DND-41 (cell line): ENCODE measurements at regions not wholly inside any gene's neighbourhood (a gene's known extent, or its start where the extent isn't known, plus 50 kb on each side); places are given as distances from the start of the nearest gene placed in this dataset.

Source experiments
- ATAC-seq: fragments of 200-7000 bp; cut with Tn5 transposase; 3 replicates; pipeline ENCODE4 v1.9.1; 2021; ENCODE audit warnings: low read depth; ENCODE audit not compliant: insufficient read depth
- DNase-seq: peaks from one replicate; pipeline ENCODE4 v3.0.0-alpha.2; 2020
- H2AFZ ChIP-seq: 2 replicates; pipeline ENCODE4 v1.6.0; 2012; ENCODE audit warnings: low read depth, low read length
- H3K27ac ChIP-seq: 2 replicates; pipeline ENCODE4 v1.5.1; 2012; ENCODE audit warnings: low read length, inconsistent platforms
- H3K27me3 ChIP-seq: fragments of 200-600 bp; sonication (generic); 2 replicates; pipeline ENCODE4 v1.6.0; 2012; ENCODE audit warnings: low read length, mild to moderate bottlenecking, inconsistent platforms; ENCODE audit not compliant: insufficient read depth, poor library complexity
- H3K36me3 ChIP-seq: 2 replicates; pipeline ENCODE4 v1.5.1; 2012; ENCODE audit warnings: low read length, inconsistent platforms; ENCODE audit not compliant: insufficient read depth
- H3K4me1 ChIP-seq: 2 replicates; pipeline ENCODE4 v1.5.1; 2012; ENCODE audit warnings: mild to moderate bottlenecking, low read length; ENCODE audit not compliant: insufficient read depth
- H3K4me2 ChIP-seq: 2 replicates; pipeline ENCODE4 v1.6.0; 2012; ENCODE audit warnings: mild to moderate bottlenecking, moderate library complexity, low read length, inconsistent platforms; ENCODE audit not compliant: insufficient read depth
- H3K4me3 ChIP-seq, 2 experiments: fragments of 200-600 bp in 1 of 2; shearing (Covaris generic) in 1 of 2; 2 replicates each; pipeline ENCODE4 v1.5.1; 2012 to 2016; ENCODE audit warnings: inconsistent platforms in 2 of 2, low read length in 2 of 2, mild to moderate bottlenecking in 2 of 2, low read depth in 1 of 2, moderate library complexity in 1 of 2
- H3K79me2 ChIP-seq: 2 replicates; pipeline ENCODE4 v1.6.0; 2012; ENCODE audit warnings: low read length, inconsistent platforms; ENCODE audit not compliant: insufficient read depth
- H3K9ac ChIP-seq: 2 replicates; pipeline ENCODE4 v1.6.0; 2012; ENCODE audit warnings: low read depth, mild to moderate bottlenecking, inconsistent platforms, low read length, moderate library complexity
- H3K9me3 ChIP-seq: 2 replicates; pipeline ENCODE4 v1.5.1; 2012; ENCODE audit warnings: low read length, moderate library complexity, mild to moderate bottlenecking, inconsistent platforms; ENCODE audit not compliant: insufficient read depth, severe bottlenecking
- H4K20me1 ChIP-seq: 2 replicates; pipeline ENCODE4 v1.6.0; 2012; ENCODE audit warnings: low read length; ENCODE audit not compliant: insufficient read depth
- EZH2 ChIP-seq: IDR thresholded peaks from 3 replicates; pipeline ENCODE4 v1.6.1; 2012; ENCODE audit warnings: borderline replicate concordance, low read depth, mild to moderate bottlenecking, moderate library complexity, low read length, inconsistent platforms; ENCODE audit not compliant: severe bottlenecking
- TF ChIP-seq, protein P1 (sequence below): IDR thresholded peaks from 2 replicates; pipeline ENCODE4 v1.5.1; 2012; ENCODE audit warnings: borderline replicate concordance, low read length, moderate library complexity, mild to moderate bottlenecking; ENCODE audit not compliant: poor library complexity, severe bottlenecking; ENCODE audit errors: extremely low read depth

DNA sequence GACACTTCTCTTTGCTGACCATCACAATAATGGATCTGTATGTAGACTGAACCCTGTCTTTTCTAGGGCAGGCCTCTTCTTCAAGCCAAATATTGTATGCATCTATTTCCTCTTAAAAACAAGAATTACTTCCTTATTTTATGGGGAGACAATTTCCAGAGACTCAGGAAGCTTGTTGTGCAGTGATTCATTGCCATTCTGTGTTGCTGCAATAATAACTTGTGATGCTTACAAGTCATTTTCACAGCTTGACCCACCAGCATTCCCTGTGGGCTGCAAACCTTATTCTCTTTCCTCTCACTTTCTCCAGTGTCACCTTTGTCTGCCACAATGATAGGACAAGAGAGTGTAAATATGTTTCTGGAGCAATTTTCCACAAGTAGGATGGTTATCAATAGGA, 276.7 kb upstream of the SGO1 start:
- no peaks in the 10 kb centered on the region for H3K79me2 ChIP-seq
- no peak overlapping the region for H2AFZ ChIP-seq
- H3K27me3 ChIP-seq = no peaks in the 10 kb centered on the region
- no peaks in the 10 kb centered on the region for H3K4me1 ChIP-seq
- no peak overlapping the region for H3K4me2 ChIP-seq
- H3K9ac ChIP-seq = no peak overlapping the region
- TF ChIP-seq, protein P1, sequence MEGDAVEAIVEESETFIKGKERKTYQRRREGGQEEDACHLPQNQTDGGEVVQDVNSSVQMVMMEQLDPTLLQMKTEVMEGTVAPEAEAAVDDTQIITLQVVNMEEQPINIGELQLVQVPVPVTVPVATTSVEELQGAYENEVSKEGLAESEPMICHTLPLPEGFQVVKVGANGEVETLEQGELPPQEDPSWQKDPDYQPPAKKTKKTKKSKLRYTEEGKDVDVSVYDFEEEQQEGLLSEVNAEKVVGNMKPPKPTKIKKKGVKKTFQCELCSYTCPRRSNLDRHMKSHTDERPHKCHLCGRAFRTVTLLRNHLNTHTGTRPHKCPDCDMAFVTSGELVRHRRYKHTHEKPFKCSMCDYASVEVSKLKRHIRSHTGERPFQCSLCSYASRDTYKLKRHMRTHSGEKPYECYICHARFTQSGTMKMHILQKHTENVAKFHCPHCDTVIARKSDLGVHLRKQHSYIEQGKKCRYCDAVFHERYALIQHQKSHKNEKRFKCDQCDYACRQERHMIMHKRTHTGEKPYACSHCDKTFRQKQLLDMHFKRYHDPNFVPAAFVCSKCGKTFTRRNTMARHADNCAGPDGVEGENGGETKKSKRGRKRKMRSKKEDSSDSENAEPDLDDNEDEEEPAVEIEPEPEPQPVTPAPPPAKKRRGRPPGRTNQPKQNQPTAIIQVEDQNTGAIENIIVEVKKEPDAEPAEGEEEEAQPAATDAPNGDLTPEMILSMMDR = no peak
- ATAC-seq (no peak), DNase-seq (no peak)
- no peaks in the 10 kb centered on the region for H3K9me3 ChIP-seq
- H3K36me3 ChIP-seq = no peaks in the 10 kb centered on the region
- H4K20me1 ChIP-seq = no peaks in the 10 kb centered on the region
- H3K4me3 ChIP-seq = no peak overlapping the region
- H3K27ac ChIP-seq = no peak overlapping the region

DNA sequence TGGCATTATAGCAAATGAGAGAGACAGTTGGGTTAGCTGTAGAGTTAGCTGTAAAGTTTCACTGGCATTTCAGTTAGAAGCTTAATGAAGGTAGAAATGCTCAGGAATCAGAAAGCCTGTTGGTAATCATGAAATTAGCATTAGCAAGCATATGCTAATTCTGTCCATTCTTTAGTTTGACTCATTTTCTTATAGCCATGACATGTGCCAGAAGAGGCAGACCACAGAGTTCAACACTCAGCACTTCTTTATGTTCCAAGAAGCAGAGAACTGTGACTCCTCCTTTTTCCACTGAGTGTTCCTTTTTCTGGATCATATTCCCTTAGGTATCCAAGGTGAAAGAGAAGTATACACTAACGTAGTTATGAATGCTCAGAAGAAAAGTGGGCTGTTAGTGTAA, 276.2 kb upstream of the SGO1 start:
- Histone ChIP-seq H3K27me3 (no peaks in the 10 kb centered on the region), H3K79me2 (no peaks in the 10 kb centered on the region), H3K9ac (no peak overlapping the region), H3K9me3 (no peaks in the 10 kb centered on the region), H3K27ac (no peak overlapping the region), H4K20me1 (no peaks in the 10 kb centered on the region), H3K4me2 (no peak overlapping the region), H3K36me3 (no peaks in the 10 kb centered on the region), H3K4me3 (no peak overlapping the region), H2AFZ (no peak overlapping the region), H3K4me1 (no peaks in the 10 kb centered on the region)
- ATAC-seq = no peak
- no peak for DNase-seq
- TF ChIP-seq, protein P1 = no peak
- TF ChIP-seq EZH2 = no peak

DNA sequence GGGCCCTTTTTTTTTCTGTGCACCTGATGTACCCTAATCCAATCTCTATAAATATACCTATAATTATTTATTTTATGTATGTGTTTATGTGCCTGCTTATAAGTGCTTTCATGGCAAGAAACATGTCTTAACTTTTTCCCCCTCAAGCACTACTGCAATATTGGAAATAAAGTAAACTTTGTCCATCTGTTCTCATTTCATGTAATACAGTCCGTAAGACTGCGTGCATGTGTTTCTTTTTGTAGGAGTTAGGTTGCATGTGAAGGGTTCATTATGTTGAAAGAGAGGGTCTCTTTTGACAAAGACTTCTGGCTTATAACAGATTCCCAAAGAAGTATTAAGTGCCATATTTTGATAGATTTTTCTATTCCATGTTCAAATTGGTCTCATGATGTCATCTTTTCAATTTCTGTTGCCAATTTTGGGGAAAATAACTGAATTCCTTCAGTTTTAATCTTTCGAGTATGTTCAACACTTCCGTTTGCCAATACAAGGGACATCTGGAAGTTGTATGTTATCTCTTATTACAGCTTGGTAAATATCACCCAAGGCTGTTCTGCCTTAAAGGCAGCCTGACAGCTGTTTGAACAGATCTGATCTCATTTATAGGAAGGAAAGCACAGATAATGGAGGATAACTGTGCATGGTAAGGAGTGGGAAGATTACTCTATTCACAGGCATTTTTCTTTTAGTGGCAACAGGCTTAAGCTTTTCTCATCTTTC, 273.1 kb upstream of the SGO1 start:
- Histone ChIP-seq H2AFZ (no peak overlapping the region), H3K79me2 (no peaks in the 10 kb centered on the region), H3K9me3 (no peaks in the 10 kb centered on the region), H3K4me2 (no peak overlapping the region), H4K20me1 (no peaks in the 10 kb centered on the region), H3K4me1 (no peaks in the 10 kb centered on the region), H3K27me3 (no peaks in the 10 kb centered on the region), H3K9ac (no peak overlapping the region), H3K27ac (no peak overlapping the region), H3K36me3 (no peaks in the 10 kb centered on the region), H3K4me3 (no peak overlapping the region)
- DNase-seq = no peak
- no peak for ATAC-seq
- TF ChIP-seq, protein P1 = no peak
- TF ChIP-seq EZH2 = no peak
